OCI-LY3 (cell line): ENCODE measurements at regions not wholly inside any gene's neighbourhood (a gene's known extent, or its start where the extent isn't known, plus 50 kb on each side); places are given as distances from the start of the nearest gene placed in this dataset.

ENCODE experiments used
- H2AFZ ChIP-seq: fragments of 200-600, 300-600 bp; shearing (Covaris generic); 2 replicates; pipeline ENCODE4 v1.6.0; 2014; ENCODE audit warnings: antibody characterized with exemption, low read depth, low read length
- H3K27ac ChIP-seq: fragments of 200-600, 300-600 bp; sonication (generic); 2 replicates; pipeline ENCODE4 v1.5.1; 2014; ENCODE audit warnings: mild to moderate bottlenecking, low read length, moderate library complexity, mixed read lengths
- H3K27me3 ChIP-seq: fragments of 200-600, 300-600 bp; sonication (generic); 2 replicates; pipeline ENCODE4 v1.6.1; 2014; ENCODE audit warnings: low read depth, low read length, mixed read lengths
- H3K36me3 ChIP-seq: fragments of 200-600, 300-600 bp; sonication (generic); replicated peaks from 2 replicates; pipeline ENCODE3; 2014; ENCODE audit warnings: low read depth, low read length, mixed read lengths
- H3K4me1 ChIP-seq: fragments of 300-600, 200-600 bp; sonication (generic); 2 replicates; pipeline ENCODE4 v1.6.1; 2014; ENCODE audit warnings: low read length, mixed read lengths
- H3K4me2 ChIP-seq: fragments of 200-600, 300-600 bp; sonication (generic); 2 replicates; pipeline ENCODE4 v1.6.1; 2014; ENCODE audit warnings: low read length, mixed read lengths
- H3K4me3 ChIP-seq: fragments of 300-600, 200-600 bp; sonication (generic); 2 replicates; pipeline ENCODE4 v1.5.1; 2014; ENCODE audit warnings: antibody characterized with exemption, mild to moderate bottlenecking, low read length, moderate library complexity
- H3K79me2 ChIP-seq: fragments of 300-600, 200-600 bp; shearing (Covaris generic); 2 replicates; pipeline ENCODE4 v1.6.1; 2014; ENCODE audit warnings: mild to moderate bottlenecking, low read length, mixed read lengths
- H3K9ac ChIP-seq: fragments of 300-600, 200-600 bp; shearing (Covaris generic); 2 replicates; pipeline ENCODE4 v1.6.0; 2014; ENCODE audit warnings: mild to moderate bottlenecking, low read length, moderate library complexity
- H3K9me3 ChIP-seq: fragments of 200-600, 300-600 bp; shearing (Covaris generic); 2 replicates; pipeline ENCODE4 v1.6.1; 2014; ENCODE audit warnings: low read length, mixed read lengths; ENCODE audit not compliant: insufficient read depth
- H4K20me1 ChIP-seq: fragments of 200-600, 300-600 bp; sonication (generic); 2 replicates; pipeline ENCODE4 v1.6.1; 2016; ENCODE audit warnings: low read length, mixed read lengths; ENCODE audit not compliant: insufficient read depth
- EZH2phosphoT487 ChIP-seq: fragments of 200-600 bp; shearing (Covaris generic); IDR thresholded peaks from 2 replicates; pipeline ENCODE4 v1.6.1; 2018; ENCODE audit warnings: antibody characterized with exemption, mixed run types, low read depth
- TF ChIP-seq, protein P1 (sequence below): fragments of 200-600, 300-600 bp; sonication (generic); IDR thresholded peaks from 2 replicates; pipeline ENCODE4 v1.5.1; 2014; ENCODE audit warnings: antibody characterized with exemption, low read length, low read depth

DNA sequence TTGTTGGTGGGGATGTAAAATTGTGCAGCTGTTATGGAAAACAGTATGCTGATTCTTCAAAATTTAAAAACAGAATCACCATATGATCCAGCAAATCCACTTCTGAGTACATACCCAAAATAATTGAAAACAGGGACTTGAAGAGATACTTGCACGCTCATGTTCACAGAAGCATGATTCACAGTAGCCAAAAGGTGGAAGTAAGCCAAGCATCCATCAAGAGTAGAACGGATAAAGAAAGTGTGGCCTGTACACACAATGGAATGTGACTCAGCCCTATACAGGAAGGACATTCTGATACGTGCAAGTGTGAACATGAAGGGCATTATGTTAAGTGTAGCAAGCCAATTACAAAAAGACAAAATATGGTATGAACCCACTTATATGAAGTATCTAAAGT is 696.7 kb upstream of the CELF2 start:
- Histone ChIP-seq H3K4me2 (no peak overlapping the region), H3K4me3 (no peak overlapping the region), H3K9me3 (no peaks in the 10 kb centered on the region), H3K27me3 (no peaks in the 10 kb centered on the region), H3K36me3 (no peaks in the 10 kb centered on the region), H3K27ac (no peak overlapping the region), H4K20me1 (no peaks in the 10 kb centered on the region), H3K79me2 (no peaks in the 10 kb centered on the region), H2AFZ (no peak overlapping the region), H3K4me1 (no peaks in the 10 kb centered on the region), H3K9ac (no peak overlapping the region)
- TF ChIP-seq, protein P1, sequence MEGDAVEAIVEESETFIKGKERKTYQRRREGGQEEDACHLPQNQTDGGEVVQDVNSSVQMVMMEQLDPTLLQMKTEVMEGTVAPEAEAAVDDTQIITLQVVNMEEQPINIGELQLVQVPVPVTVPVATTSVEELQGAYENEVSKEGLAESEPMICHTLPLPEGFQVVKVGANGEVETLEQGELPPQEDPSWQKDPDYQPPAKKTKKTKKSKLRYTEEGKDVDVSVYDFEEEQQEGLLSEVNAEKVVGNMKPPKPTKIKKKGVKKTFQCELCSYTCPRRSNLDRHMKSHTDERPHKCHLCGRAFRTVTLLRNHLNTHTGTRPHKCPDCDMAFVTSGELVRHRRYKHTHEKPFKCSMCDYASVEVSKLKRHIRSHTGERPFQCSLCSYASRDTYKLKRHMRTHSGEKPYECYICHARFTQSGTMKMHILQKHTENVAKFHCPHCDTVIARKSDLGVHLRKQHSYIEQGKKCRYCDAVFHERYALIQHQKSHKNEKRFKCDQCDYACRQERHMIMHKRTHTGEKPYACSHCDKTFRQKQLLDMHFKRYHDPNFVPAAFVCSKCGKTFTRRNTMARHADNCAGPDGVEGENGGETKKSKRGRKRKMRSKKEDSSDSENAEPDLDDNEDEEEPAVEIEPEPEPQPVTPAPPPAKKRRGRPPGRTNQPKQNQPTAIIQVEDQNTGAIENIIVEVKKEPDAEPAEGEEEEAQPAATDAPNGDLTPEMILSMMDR, result no peak
- TF ChIP-seq EZH2phosphoT487, result no peak

DNA sequence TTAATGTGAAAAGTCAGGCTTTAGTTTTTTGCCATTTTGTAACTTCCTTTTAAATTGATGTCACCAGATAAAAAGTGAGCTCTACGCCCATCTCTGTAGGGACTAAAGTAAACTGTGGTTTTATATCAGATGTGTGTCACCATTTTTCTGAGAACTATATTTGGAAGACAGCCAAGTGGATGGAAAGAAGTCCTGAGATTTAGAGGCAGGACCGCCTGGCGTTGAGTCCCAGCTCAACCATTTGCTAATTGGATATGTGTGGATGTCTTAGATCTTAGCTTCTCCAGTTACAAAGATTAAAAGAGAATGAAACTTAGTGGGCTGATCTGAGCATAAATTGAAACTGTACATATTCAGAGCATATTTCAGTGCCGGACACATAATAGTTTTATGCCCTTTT is 691.6 kb upstream of the CELF2 start:
- no peaks in the 10 kb centered on the region for H3K79me2 ChIP-seq
- no peak overlapping the region for H3K4me3 ChIP-seq
- H3K4me2 ChIP-seq, result no peak overlapping the region
- no peaks in the 10 kb centered on the region for H3K27me3 ChIP-seq
- H3K36me3 ChIP-seq, result no peaks in the 10 kb centered on the region
- no peaks in the 10 kb centered on the region for H3K9me3 ChIP-seq
- no peaks in the 10 kb centered on the region for H3K4me1 ChIP-seq
- no peaks in the 10 kb centered on the region for H4K20me1 ChIP-seq
- no peak for TF ChIP-seq EZH2phosphoT487
- TF ChIP-seq, protein P1, result no peak
- no peak overlapping the region for H3K9ac ChIP-seq
- no peak overlapping the region for H2AFZ ChIP-seq
- H3K27ac ChIP-seq, result no peak overlapping the region

DNA sequence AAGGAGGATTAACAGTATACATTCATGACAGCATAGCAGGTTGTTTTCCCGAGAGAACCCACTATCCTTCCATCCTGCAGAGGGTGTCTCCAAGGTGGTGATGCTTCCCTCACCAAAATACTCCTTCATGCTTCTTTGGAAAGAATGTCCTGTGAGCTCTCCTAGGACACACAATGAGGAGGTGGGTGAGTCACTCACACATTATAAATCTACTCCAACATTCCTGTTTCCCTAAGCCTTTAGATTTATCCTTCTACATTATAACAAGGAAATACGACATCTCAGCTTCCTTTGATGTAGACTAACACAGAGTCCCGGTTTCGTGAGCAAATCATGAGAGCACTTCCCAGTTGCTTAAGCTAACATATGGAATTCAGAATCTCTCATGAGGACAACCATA is 689.7 kb upstream of the CELF2 start:
- Histone ChIP-seq H3K4me3 (no peak overlapping the region), H3K79me2 (no peaks in the 10 kb centered on the region), H3K4me2 (no peak overlapping the region), H3K27me3 (no peaks in the 10 kb centered on the region), H3K9me3 (no peaks in the 10 kb centered on the region), H3K9ac (no peak overlapping the region), H2AFZ (no peak overlapping the region), H3K27ac (no peak overlapping the region), H4K20me1 (no peaks in the 10 kb centered on the region), H3K36me3 (no peaks in the 10 kb centered on the region), H3K4me1 (no peaks in the 10 kb centered on the region)
- TF ChIP-seq, protein P1, result no peak
- no peak for TF ChIP-seq EZH2phosphoT487

DNA sequence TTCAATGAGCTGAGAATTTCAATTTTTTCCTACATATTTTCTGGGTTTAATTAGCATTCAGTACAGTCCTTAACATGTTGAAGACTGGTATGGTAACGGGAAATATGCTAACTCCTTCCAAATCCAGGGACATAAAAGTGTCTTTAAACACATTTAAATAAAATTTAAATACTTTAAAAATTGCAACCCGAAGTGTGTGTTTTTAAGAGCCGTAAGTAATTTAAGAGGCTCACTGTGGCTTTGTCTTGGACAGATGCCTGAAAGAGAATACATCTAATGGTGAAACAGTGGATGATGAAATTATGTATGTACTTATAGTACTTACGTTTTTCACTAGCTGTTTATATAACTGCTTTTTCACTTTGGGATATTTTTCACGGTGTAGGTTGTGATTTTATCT is 687.3 kb upstream of the CELF2 start:
- H3K4me3 ChIP-seq, result no peak overlapping the region
- H3K36me3 ChIP-seq, result no peaks in the 10 kb centered on the region
- no peak overlapping the region for H3K4me2 ChIP-seq
- no peaks in the 10 kb centered on the region for H3K79me2 ChIP-seq
- H4K20me1 ChIP-seq, result no peaks in the 10 kb centered on the region
- H3K27ac ChIP-seq, result no peak overlapping the region
- no peak overlapping the region for H3K9ac ChIP-seq
- no peak for TF ChIP-seq EZH2phosphoT487
- TF ChIP-seq, protein P1, result no peak
- H3K9me3 ChIP-seq, result no peaks in the 10 kb centered on the region
- H3K4me1 ChIP-seq, result no peaks in the 10 kb centered on the region
- H3K27me3 ChIP-seq, result no peaks in the 10 kb centered on the region
- no peak overlapping the region for H2AFZ ChIP-seq
